Liver (tissue), 8 donors: ENCODE measurements at regions not wholly inside any gene's neighbourhood (a gene's known extent, or its start where the extent isn't known, plus 50 kb on each side); places are given as distances from the start of the nearest gene placed in this dataset.

Experiments
- DNase-seq: peaks from one replicate; pipeline ENCODE4 v3.0.0-alpha.2; 2017; ENCODE audit warnings: low spot score
- H3K27ac ChIP-seq, 2 donors: one replicate each; pipeline ENCODE4 v1.7.0; 2013; ENCODE audit warnings: inconsistent platforms in 2 of 2, low read length in 2 of 2, control low read depth in 1 of 2, low read depth in 1 of 2, mild to moderate bottlenecking in 1 of 2
- H3K27me3 ChIP-seq, 4 donors: one replicate each; pipeline versions ENCODE4 v1.6.1 to v1.7.0; 2013; ENCODE audit warnings: low read length in 3 of 4, inconsistent platforms in 1 of 4, mild to moderate bottlenecking in 1 of 4, moderate library complexity in 1 of 4; ENCODE audit not compliant: control insufficient read depth in 4 of 4, insufficient read depth in 4 of 4
- H3K36me3 ChIP-seq, 4 donors: one replicate each; pipeline versions ENCODE4 v1.6.1 to v1.7.0; 2013; ENCODE audit warnings: low read length in 3 of 4, mild to moderate bottlenecking in 3 of 4, low read depth in 1 of 4, moderate library complexity in 1 of 4; ENCODE audit not compliant: control insufficient read depth in 4 of 4, insufficient read depth in 3 of 4
- H3K4me1 ChIP-seq, 4 donors: one replicate each; pipeline versions ENCODE4 v1.6.1 to v1.7.0; 2013; ENCODE audit warnings: low read length in 3 of 4, mild to moderate bottlenecking in 3 of 4, moderate library complexity in 1 of 4; ENCODE audit not compliant: control insufficient read depth in 4 of 4, insufficient read depth in 4 of 4
- H3K4me3 ChIP-seq, 3 donors: one replicate each; pipeline versions ENCODE4 v1.6.1 to v1.7.0; 2013; ENCODE audit warnings: low read length in 3 of 3, control low read depth in 1 of 3, low read depth in 1 of 3, mild to moderate bottlenecking in 1 of 3
- H3K9ac ChIP-seq, 2 donors: one replicate each; pipeline ENCODE4 v1.7.0; 2013; ENCODE audit warnings: low read length in 2 of 2, mild to moderate bottlenecking in 2 of 2, moderate library complexity in 2 of 2, control low read depth in 1 of 2, low read depth in 1 of 2
- H3K9me3 ChIP-seq, 4 donors: one replicate each; pipeline versions ENCODE4 v1.6.1 to v1.7.0; 2013; ENCODE audit warnings: low read length in 3 of 4; ENCODE audit not compliant: control insufficient read depth in 4 of 4
- ATF3 ChIP-seq: IDR thresholded peaks from 2 replicates; pipeline ENCODE4 v1.6.1; 2016; ENCODE audit warnings: antibody characterized with exemption
- CTCF ChIP-seq: fragments of 150-350 bp; IDR thresholded peaks from 2 replicates; pipeline ENCODE4 v1.5.1; 2017; ENCODE audit warnings: improper control_type of control experiment, low read depth, low read length; ENCODE audit not compliant: missing input control
- FOXA2 ChIP-seq: IDR thresholded peaks from 2 replicates; pipeline ENCODE4 v1.6.1; 2016; ENCODE audit warnings: antibody characterized with exemption
- GABPA ChIP-seq, 2 donors: IDR thresholded peaks in 1 of 2; conservative IDR thresholded peaks in 1 of 2; 2 replicates each; pipeline ENCODE4 v1.6.1; 2016; ENCODE audit warnings: antibody characterized with exemption in 2 of 2, mild to moderate bottlenecking in 1 of 2, moderate library complexity in 1 of 2
- HNF4A ChIP-seq, 2 donors: conservative IDR thresholded peaks; 2 replicates each; pipeline ENCODE4 v1.6.1; 2016; ENCODE audit warnings: antibody characterized with exemption in 2 of 2, mild to moderate bottlenecking in 2 of 2
- HNF4G ChIP-seq: IDR thresholded peaks from 2 replicates; pipeline ENCODE4 v1.6.1; 2016; ENCODE audit warnings: antibody characterized with exemption
- JUND ChIP-seq, 2 donors: IDR thresholded peaks; 2 replicates each; pipeline ENCODE4 v1.6.1; 2016; ENCODE audit warnings: antibody characterized with exemption in 2 of 2
- RAD21 ChIP-seq, 2 donors: IDR thresholded peaks; 2 replicates each; pipeline ENCODE4 v1.6.1; 2016; ENCODE audit warnings: antibody characterized with exemption in 2 of 2, mild to moderate bottlenecking in 2 of 2
- REST ChIP-seq: IDR thresholded peaks from 2 replicates; pipeline ENCODE4 v1.6.1; 2016; ENCODE audit warnings: antibody characterized with exemption, mild to moderate bottlenecking
- SP1 ChIP-seq: IDR thresholded peaks from 2 replicates; pipeline ENCODE4 v1.6.1; 2018; ENCODE audit warnings: antibody characterized with exemption, mild to moderate bottlenecking
- TAF1 ChIP-seq: conservative IDR thresholded peaks from 2 replicates; pipeline ENCODE4 v1.6.1; 2016; ENCODE audit warnings: antibody characterized with exemption, mild to moderate bottlenecking
- YY1 ChIP-seq: IDR thresholded peaks from 2 replicates; pipeline ENCODE4 v1.6.1; 2016; ENCODE audit warnings: antibody characterized with exemption, mild to moderate bottlenecking
- WGBS: extraction: QIAGEN DNeasy Blood & Tissue Kit; methylation state at CpG from one replicate; pipeline ENCODE4 v1.1.7; 2013; 5-methylcytosine and 5-hydroxymethylcytosine counted together
- donor health status: healthy.
- donor health status: healthy.
- donor health status: healthy.
- donor health status: healthy.
- donor health status: healthy.

GRCh38 chr6:115706324-115706723, 354.4 kb downstream of the FRK start:
- Histone ChIP-seq H3K36me3 (no peaks in the 10 kb centered on the region), H3K9me3 (no peaks in the 10 kb centered on the region), H3K27me3 (no peaks in the 10 kb centered on the region), H3K9ac (no peak overlapping the region), H3K4me3 (no peak overlapping the region), H3K27ac (no peak overlapping the region), H3K4me1 (no peaks in the 10 kb centered on the region)
- TF ChIP-seq YY1 (no peak), TAF1 (no peak), RAD21 (IDR thresholded peaks at IDR 0.05) (no peak), SP1 (no peak), ATF3 (no peak), REST (no peak)
- no peak for DNase-seq

GRCh38 chr6:115704028-115704427, 356.7 kb downstream of the FRK start:
- TF ChIP-seq SP1 (no peak), ATF3 (no peak), CTCF (no peak), HNF4A (conservative IDR thresholded peaks at IDR 0.05) (no peak), GABPA (IDR thresholded peaks at IDR 0.05 in 1 of 2, conservative IDR thresholded peaks at IDR 0.05 in 1 of 2) (no peak), JUND (IDR thresholded peaks at IDR 0.05) (no peak), REST (no peak), FOXA2 (no peak), RAD21 (IDR thresholded peaks at IDR 0.05) (no peak), HNF4G (no peak)
- no peak overlapping the region for H3K9ac ChIP-seq
- H3K9me3 ChIP-seq = no peaks in the 10 kb centered on the region
- no peaks in the 10 kb centered on the region for H3K27me3 ChIP-seq
- H3K4me3 ChIP-seq = no peak overlapping the region
- 91% methylated on average over 3 of the region's 3 CpGs for WGBS
- H3K27ac ChIP-seq = no peak overlapping the region
- H3K36me3 ChIP-seq = no peaks in the 10 kb centered on the region
- no peaks in the 10 kb centered on the region for H3K4me1 ChIP-seq
- DNase-seq = no peak
